Endodermal cell (in vitro differentiated cells): ENCODE measurements at regions not wholly inside any gene's neighbourhood (a gene's known extent, or its start where the extent isn't known, plus 50 kb on each side); places are given as distances from the start of the nearest gene placed in this dataset.

ENCODE experiments used
- DNase-seq: peaks from one replicate; pipeline ENCODE4 v3.0.0-alpha.2; 2017
- H3K27ac ChIP-seq: 2 replicates; pipeline ENCODE4 v1.5.1; 2013; ENCODE audit warnings: mild to moderate bottlenecking, low read depth, low read length, moderate library complexity
- H3K27me3 ChIP-seq: 2 replicates; pipeline ENCODE4 v1.6.1; 2013; ENCODE audit warnings: mild to moderate bottlenecking, low read length, moderate library complexity; ENCODE audit not compliant: insufficient read depth, control insufficient read depth, poor library complexity, severe bottlenecking
- H3K36me3 ChIP-seq: 2 replicates; pipeline ENCODE4 v1.7.0; 2013; ENCODE audit warnings: mild to moderate bottlenecking, low read length, moderate library complexity; ENCODE audit not compliant: control insufficient read depth, insufficient read depth
- H3K4me1 ChIP-seq: one replicate; pipeline ENCODE4 v1.7.0; 2013; ENCODE audit warnings: low read length; ENCODE audit not compliant: control insufficient read depth, insufficient read depth
- H3K4me3 ChIP-seq: 2 replicates; pipeline ENCODE4 v1.5.1; 2013; ENCODE audit warnings: mild to moderate bottlenecking, low read length, moderate library complexity
- H3K9ac ChIP-seq: 2 replicates; pipeline ENCODE4 v1.6.1; 2013; ENCODE audit warnings: mild to moderate bottlenecking, low read length, moderate library complexity; ENCODE audit not compliant: poor library complexity, severe bottlenecking; ENCODE audit errors: extremely low read depth
- H3K9me3 ChIP-seq: 2 replicates; pipeline ENCODE4 v1.6.1; 2013; ENCODE audit warnings: mild to moderate bottlenecking, low read length, moderate library complexity; ENCODE audit not compliant: control insufficient read depth
- H3K27ac Mint-ChIP-seq: 2 replicates; pipeline ENCODE4 v1.8.0; 2020; ENCODE audit warnings: mixed read lengths
- H3K27me3 Mint-ChIP-seq: 2 replicates; pipeline ENCODE4 v1.8.0; 2021; ENCODE audit warnings: mild to moderate bottlenecking, mixed read lengths; ENCODE audit not compliant: insufficient read depth
- H3K36me3 Mint-ChIP-seq: 2 replicates; pipeline ENCODE4 v1.8.0; 2020; ENCODE audit warnings: low read depth, mixed read lengths
- H3K4me1 Mint-ChIP-seq: 2 replicates; pipeline ENCODE4 v1.8.0; 2020; ENCODE audit warnings: mixed read lengths
- H3K4me3 Mint-ChIP-seq: 2 replicates; pipeline ENCODE4 v1.8.0; 2020; ENCODE audit warnings: mild to moderate bottlenecking, moderate library complexity, mixed read lengths
- H3K9me3 Mint-ChIP-seq: 2 replicates; pipeline ENCODE4 v1.8.0; 2020; ENCODE audit warnings: mild to moderate bottlenecking, mixed read lengths
- WGBS, 2 experiments: methylation state at CpG; one replicate each; pipeline versions ENCODE4 v1.1.5 to v1.1.7; 2013; ENCODE audit warnings: missing lambda C conversion rate in 2 of 2, mixed read lengths in 1 of 2; ENCODE audit not compliant: insufficient coverage in 1 of 2, insufficient read length in 1 of 2; 5-methylcytosine and 5-hydroxymethylcytosine counted together
- TF ChIP-seq, protein P1 (sequence below): fragments of 200-600 bp; sonication (generic); conservative IDR thresholded peaks from 2 replicates; pipeline ENCODE4 v1.5.0; 2021; ENCODE audit warnings: antibody characterized with exemption, mild to moderate bottlenecking

DNA sequence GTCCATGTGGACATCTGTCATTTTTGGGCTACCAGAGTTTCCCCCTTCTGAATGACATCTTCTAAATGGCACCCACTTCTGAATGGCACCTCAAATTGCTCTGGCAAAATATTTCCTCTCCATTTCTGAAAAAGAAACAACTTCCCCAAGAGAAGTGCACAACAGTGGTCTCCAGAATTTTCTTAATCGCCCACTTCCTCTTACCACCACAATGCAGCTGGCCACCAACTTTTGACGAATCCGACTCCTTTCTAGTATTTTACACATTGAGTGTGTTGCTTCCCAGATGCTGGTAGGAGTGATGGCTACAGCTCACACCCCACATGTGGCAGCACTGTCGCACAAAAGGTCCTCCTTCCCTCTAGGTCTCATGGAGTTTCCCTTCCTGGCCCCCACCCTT, 216.1 kb downstream of the FOXA2 start:
- H3K27me3 Mint-ChIP-seq, result peaks cover 6% of the 10 kb centered on the region

DNA sequence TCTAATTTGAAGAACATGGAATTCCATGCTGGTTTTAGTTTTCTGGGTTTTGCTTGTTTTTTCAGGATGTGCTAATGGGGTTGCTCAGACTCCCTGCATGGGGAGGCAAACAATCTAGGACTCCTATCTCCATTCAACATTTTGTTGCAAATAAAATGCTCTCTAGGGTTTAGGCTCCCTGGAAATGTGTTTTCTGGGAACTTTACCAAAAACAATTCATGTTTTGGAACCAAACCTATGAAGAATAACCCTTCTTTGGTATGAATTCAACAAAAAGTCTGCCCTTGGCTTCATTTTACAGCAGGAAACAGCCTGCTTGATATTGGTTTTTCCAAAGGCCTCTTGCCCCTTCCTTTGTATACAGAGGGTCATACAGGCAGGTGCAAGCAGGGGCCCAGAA, 217.7 kb downstream of the FOXA2 start:
- peaks cover 3% of the 10 kb centered on the region for H3K9me3 Mint-ChIP-seq
- Histone ChIP-seq H3K4me3 (no peak overlapping the region), H3K27ac (no peak overlapping the region), H3K9me3 (no peaks in the 10 kb centered on the region), H3K36me3 (no peaks in the 10 kb centered on the region), H3K4me1 (no peaks in the 10 kb centered on the region), H3K27me3 (peaks cover 4% of the 10 kb centered on the region), H3K9ac (no peak overlapping the region)
- TF ChIP-seq, protein P1, sequence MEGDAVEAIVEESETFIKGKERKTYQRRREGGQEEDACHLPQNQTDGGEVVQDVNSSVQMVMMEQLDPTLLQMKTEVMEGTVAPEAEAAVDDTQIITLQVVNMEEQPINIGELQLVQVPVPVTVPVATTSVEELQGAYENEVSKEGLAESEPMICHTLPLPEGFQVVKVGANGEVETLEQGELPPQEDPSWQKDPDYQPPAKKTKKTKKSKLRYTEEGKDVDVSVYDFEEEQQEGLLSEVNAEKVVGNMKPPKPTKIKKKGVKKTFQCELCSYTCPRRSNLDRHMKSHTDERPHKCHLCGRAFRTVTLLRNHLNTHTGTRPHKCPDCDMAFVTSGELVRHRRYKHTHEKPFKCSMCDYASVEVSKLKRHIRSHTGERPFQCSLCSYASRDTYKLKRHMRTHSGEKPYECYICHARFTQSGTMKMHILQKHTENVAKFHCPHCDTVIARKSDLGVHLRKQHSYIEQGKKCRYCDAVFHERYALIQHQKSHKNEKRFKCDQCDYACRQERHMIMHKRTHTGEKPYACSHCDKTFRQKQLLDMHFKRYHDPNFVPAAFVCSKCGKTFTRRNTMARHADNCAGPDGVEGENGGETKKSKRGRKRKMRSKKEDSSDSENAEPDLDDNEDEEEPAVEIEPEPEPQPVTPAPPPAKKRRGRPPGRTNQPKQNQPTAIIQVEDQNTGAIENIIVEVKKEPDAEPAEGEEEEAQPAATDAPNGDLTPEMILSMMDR, result no peak
- peaks cover 6% of the 10 kb centered on the region for H3K27me3 Mint-ChIP-seq
- DNase-seq, result no peak
- no peaks in the 10 kb centered on the region for H3K36me3 Mint-ChIP-seq
- H3K4me3 Mint-ChIP-seq, result no peak overlapping the region
- H3K4me1 Mint-ChIP-seq, result peaks cover 15% of the 10 kb centered on the region
- H3K27ac Mint-ChIP-seq, result no peak overlapping the region

More for the DNA sequence above, 216.1 kb downstream of the FOXA2 start:
- H3K36me3 ChIP-seq, result no peaks in the 10 kb centered on the region
- TF ChIP-seq, protein P1, result no peak
- no peak for DNase-seq
- peaks cover 4% of the 10 kb centered on the region for H3K27me3 ChIP-seq
- no peak overlapping the region for H3K4me3 ChIP-seq
- no peak overlapping the region for H3K27ac Mint-ChIP-seq
- no peaks in the 10 kb centered on the region for H3K9me3 ChIP-seq
- H3K36me3 Mint-ChIP-seq, result no peaks in the 10 kb centered on the region
- 94 to 95% methylated on average over 4 of the region's 4 CpGs for WGBS, 2 experiments
- no peaks in the 10 kb centered on the region for H3K4me1 ChIP-seq
- peaks cover 3% of the 10 kb centered on the region for H3K9me3 Mint-ChIP-seq
- no peak overlapping the region for H3K4me3 Mint-ChIP-seq
- no peak overlapping the region for H3K9ac ChIP-seq
- no peak overlapping the region for H3K27ac ChIP-seq
- H3K4me1 Mint-ChIP-seq, result peaks cover 21% of the 10 kb centered on the region

DNA sequence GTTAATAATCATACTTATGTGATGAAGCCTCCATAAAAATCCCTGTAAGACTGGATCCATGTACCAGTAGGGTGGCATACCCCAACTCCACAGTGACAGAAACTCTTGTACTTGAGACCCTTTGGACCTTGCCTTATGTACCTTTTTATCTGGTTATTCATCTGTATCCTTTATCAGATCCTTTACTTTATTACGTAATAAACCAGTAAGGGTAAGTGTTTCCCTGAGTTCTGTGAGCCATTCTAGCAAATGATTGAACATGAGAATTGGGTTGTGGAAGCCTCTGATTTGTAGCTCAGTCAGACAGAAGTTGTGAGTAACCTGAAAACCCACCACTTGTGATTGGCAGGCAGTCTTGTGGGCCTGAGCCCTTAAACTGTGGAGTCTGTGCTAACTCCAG, 229.7 kb downstream of the FOXA2 start:
- no peak for DNase-seq
- Histone ChIP-seq H3K36me3 (no peaks in the 10 kb centered on the region), H3K4me1 (no peaks in the 10 kb centered on the region), H3K27me3 (no peaks in the 10 kb centered on the region), H3K27ac (no peak overlapping the region), H3K9ac (no peak overlapping the region), H3K4me3 (no peak overlapping the region), H3K9me3 (no peaks in the 10 kb centered on the region)
- Mint-ChIP-seq H3K27me3 (peaks cover 21% of the 10 kb centered on the region), H3K9me3 (no peaks in the 10 kb centered on the region), H3K36me3 (no peaks in the 10 kb centered on the region), H3K27ac (no peak overlapping the region), H3K4me3 (no peak overlapping the region), H3K4me1 (no peaks in the 10 kb centered on the region)
- WGBS, 2 experiments, result 93% methylated on average over 1 of the region's 1 CpG; no CpG with 5 or more reads in 1 of the 2 experiments
- TF ChIP-seq, protein P1, result no peak
